Fibroblast of lung (primary cell): ENCODE measurements at regions not wholly inside any gene's neighbourhood (a gene's known extent, or its start where the extent isn't known, plus 50 kb on each side); places are given as distances from the start of the nearest gene placed in this dataset.
A peak's percentile ranks its signal among the peaks of the same experiment; 100 is the strongest.

ENCODE experiments used
- DNase-seq, 2 donors: peaks; one replicate each; pipeline versions ENCODE4 v3.0.0 to v3.0.0-alpha.2; 2010; ENCODE audit warnings: low read depth in 2 of 2
- H2AFZ ChIP-seq: 2 replicates; pipeline ENCODE4 v1.5.1; 2012; ENCODE audit warnings: low read length, control low read depth, inconsistent platforms
- H3K27ac ChIP-seq: 2 replicates; pipeline ENCODE4 v1.5.1; 2011; ENCODE audit warnings: low read length, control low read depth; ENCODE audit not compliant: insufficient read depth
- H3K27me3 ChIP-seq: 2 replicates; pipeline ENCODE4 v1.5.1; 2011; ENCODE audit warnings: mild to moderate bottlenecking, low read length; ENCODE audit not compliant: control insufficient read depth, insufficient read depth
- H3K36me3 ChIP-seq: 2 replicates; pipeline ENCODE4 v1.5.1; 2011; ENCODE audit warnings: low read length; ENCODE audit not compliant: control insufficient read depth, insufficient read depth
- H3K4me1 ChIP-seq: 2 replicates; pipeline ENCODE4 v1.5.1; 2011; ENCODE audit warnings: low read length; ENCODE audit not compliant: control insufficient read depth, insufficient read depth; ENCODE audit errors: extremely low read depth
- H3K4me2 ChIP-seq: 2 replicates; pipeline ENCODE4 v1.5.1; 2011; ENCODE audit warnings: low read length, control low read depth; ENCODE audit not compliant: insufficient read depth; ENCODE audit errors: extremely low read depth
- H3K4me3 ChIP-seq, 4 experiments: fragments of 200-600 bp in 1 of 4; sonication (generic) in 1 of 4; replicated peaks in 1 of 4; 2 replicates each; pipeline ENCODE4 v1.5.1; 2011 to 2016; ENCODE audit warnings: low read length in 4 of 4, low read depth in 3 of 4, mild to moderate bottlenecking in 3 of 4, control low read depth in 2 of 4, inconsistent platforms in 1 of 4, mixed read lengths in 1 of 4; ENCODE audit not compliant: insufficient read depth in 1 of 4; ENCODE audit errors: control extremely low read depth in 1 of 4
- H3K79me2 ChIP-seq: 2 replicates; pipeline ENCODE4 v1.5.1; 2012; ENCODE audit warnings: mild to moderate bottlenecking, low read length, inconsistent platforms; ENCODE audit not compliant: control insufficient read depth, insufficient read depth
- H3K9ac ChIP-seq: 2 replicates; pipeline ENCODE4 v1.5.1; 2011; ENCODE audit warnings: mild to moderate bottlenecking, low read length, control low read depth; ENCODE audit not compliant: insufficient read depth
- H3K9me3 ChIP-seq: 2 replicates; pipeline ENCODE4 v1.5.1; 2012; ENCODE audit warnings: low read depth, low read length; ENCODE audit not compliant: control insufficient read depth, insufficient read depth
- H4K20me1 ChIP-seq: 2 replicates; pipeline ENCODE4 v1.5.1; 2011; ENCODE audit warnings: low read length; ENCODE audit not compliant: control insufficient read depth, insufficient read depth; ENCODE audit errors: extremely low read depth
- EZH2 ChIP-seq: IDR thresholded peaks from 2 replicates; pipeline ENCODE4 v1.5.1; 2012; ENCODE audit warnings: low read length, control low read depth, mild to moderate bottlenecking; ENCODE audit errors: missing control alignments
- TF ChIP-seq, protein P1 (sequence below), 2 donors: IDR thresholded peaks in 1 of 2; conservative IDR thresholded peaks in 1 of 2; 1 replicate in 1 of 2; 2 replicates in 1 of 2; pipeline ENCODE4 v1.5.1; 2011 to 2012; ENCODE audit warnings: low read length in 2 of 2, control low read depth in 1 of 2, inconsistent platforms in 1 of 2, low read depth in 1 of 2, mild to moderate bottlenecking in 1 of 2

DNA sequence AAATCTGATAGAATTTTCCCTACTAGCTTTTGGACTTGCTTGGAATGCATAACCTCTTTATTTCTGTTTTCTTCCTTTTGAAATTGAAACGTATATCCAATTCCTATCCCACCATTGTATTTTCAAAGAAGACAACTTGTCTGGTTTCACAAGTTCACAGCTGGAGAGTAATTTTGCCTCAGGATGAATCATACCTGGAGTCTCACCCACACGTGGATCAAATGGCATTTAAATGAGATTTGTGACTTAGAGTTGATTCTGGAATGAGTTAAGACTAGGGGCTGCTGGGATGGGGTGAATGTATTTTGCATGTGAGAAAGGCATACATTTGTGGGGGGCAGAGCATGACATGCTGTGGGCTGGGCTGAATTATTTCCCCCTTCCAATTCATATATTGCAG lies 516.5 kb upstream of the MGAT4C start:
- TF ChIP-seq, protein P1, sequence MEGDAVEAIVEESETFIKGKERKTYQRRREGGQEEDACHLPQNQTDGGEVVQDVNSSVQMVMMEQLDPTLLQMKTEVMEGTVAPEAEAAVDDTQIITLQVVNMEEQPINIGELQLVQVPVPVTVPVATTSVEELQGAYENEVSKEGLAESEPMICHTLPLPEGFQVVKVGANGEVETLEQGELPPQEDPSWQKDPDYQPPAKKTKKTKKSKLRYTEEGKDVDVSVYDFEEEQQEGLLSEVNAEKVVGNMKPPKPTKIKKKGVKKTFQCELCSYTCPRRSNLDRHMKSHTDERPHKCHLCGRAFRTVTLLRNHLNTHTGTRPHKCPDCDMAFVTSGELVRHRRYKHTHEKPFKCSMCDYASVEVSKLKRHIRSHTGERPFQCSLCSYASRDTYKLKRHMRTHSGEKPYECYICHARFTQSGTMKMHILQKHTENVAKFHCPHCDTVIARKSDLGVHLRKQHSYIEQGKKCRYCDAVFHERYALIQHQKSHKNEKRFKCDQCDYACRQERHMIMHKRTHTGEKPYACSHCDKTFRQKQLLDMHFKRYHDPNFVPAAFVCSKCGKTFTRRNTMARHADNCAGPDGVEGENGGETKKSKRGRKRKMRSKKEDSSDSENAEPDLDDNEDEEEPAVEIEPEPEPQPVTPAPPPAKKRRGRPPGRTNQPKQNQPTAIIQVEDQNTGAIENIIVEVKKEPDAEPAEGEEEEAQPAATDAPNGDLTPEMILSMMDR (conservative IDR thresholded peaks at IDR 0.05 in 1 of 2, IDR thresholded peaks at IDR 0.05 in 1 of 2; ENCODE audit: low read depth in 1 of 2, low read length in 2 of 2), result no peak
- no peak for TF ChIP-seq EZH2
- no peaks in the 10 kb centered on the region for H3K36me3 ChIP-seq
- no peaks in the 10 kb centered on the region for H3K27me3 ChIP-seq
- H3K9me3 ChIP-seq, result no peaks in the 10 kb centered on the region
- peak in 1 of 2 donors; percentile 61 for DNase-seq
- no peaks in the 10 kb centered on the region for H3K4me1 ChIP-seq
- no peak overlapping the region for H3K4me2 ChIP-seq
- H4K20me1 ChIP-seq, result no peaks in the 10 kb centered on the region
- H3K9ac ChIP-seq, result no peak overlapping the region
- no peak overlapping the region for H2AFZ ChIP-seq
- H3K4me3 ChIP-seq, result no peak overlapping the region
- H3K79me2 ChIP-seq, result no peaks in the 10 kb centered on the region
- H3K27ac ChIP-seq, result no peak overlapping the region

DNA sequence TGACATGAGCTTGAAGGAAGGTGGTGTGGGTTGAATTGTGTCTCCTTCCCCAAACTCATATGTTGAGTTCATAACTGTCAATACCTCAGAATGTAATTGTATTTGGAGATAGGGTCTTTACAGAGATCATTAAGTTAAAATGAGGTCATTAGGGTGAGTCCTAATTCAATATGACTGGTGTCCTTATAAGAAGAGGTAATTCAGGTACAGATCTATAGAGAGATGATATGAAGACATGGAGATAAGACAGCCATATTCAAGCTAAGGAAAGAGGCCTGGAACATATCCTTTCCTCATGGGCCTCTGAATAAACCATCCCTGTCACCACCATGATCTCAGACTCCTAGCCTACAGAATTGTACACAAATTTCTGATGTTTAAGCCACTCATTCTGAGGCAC lies 514.7 kb upstream of the MGAT4C start:
- H3K9me3 ChIP-seq, result no peaks in the 10 kb centered on the region

DNA sequence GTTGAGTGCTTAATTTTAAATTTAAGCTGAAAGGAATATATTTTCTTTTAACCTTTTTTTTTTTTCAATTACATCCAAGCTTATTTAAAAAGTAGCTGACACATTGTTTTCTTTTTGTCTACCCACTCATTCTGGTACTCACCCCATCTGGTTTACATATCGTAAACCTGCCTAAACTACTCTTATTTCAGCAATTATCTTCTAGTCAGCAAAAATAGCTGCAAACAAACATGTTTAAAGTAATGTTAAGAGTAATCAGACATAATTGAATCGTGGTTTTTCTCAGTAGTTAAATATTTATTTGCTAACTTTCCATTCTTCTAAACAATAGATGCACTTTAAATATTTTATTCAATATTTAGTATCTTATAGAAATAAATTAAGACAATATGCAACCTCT lies 492.7 kb upstream of the MGAT4C start:
- Histone ChIP-seq H3K9ac (no peak overlapping the region), H3K4me2 (no peak overlapping the region), H3K4me3 (no peak overlapping the region), H3K79me2 (no peaks in the 10 kb centered on the region), H4K20me1 (no peaks in the 10 kb centered on the region), H2AFZ (no peak overlapping the region), H3K27ac (no peak overlapping the region), H3K4me1 (no peaks in the 10 kb centered on the region), H3K36me3 (no peaks in the 10 kb centered on the region), H3K27me3 (no peaks in the 10 kb centered on the region), H3K9me3 (no peaks in the 10 kb centered on the region)
- no peak for DNase-seq
- TF ChIP-seq, protein P1 (conservative IDR thresholded peaks at IDR 0.05 in 1 of 2, IDR thresholded peaks at IDR 0.05 in 1 of 2; ENCODE audit: low read depth in 1 of 2, low read length in 2 of 2), result no peak
- TF ChIP-seq EZH2, result no peak

More for the DNA sequence above, 514.7 kb upstream of the MGAT4C start:
- H3K4me1 ChIP-seq, result no peaks in the 10 kb centered on the region
- no peak overlapping the region for H3K9ac ChIP-seq
- no peak for TF ChIP-seq EZH2
- TF ChIP-seq, protein P1 (conservative IDR thresholded peaks at IDR 0.05 in 1 of 2, IDR thresholded peaks at IDR 0.05 in 1 of 2; ENCODE audit: low read depth in 1 of 2, low read length in 2 of 2), result no peak
- no peaks in the 10 kb centered on the region for H3K27me3 ChIP-seq
- DNase-seq, result no peak
- no peak overlapping the region for H3K4me3 ChIP-seq
- H3K79me2 ChIP-seq, result no peaks in the 10 kb centered on the region
- no peaks in the 10 kb centered on the region for H3K36me3 ChIP-seq
- no peaks in the 10 kb centered on the region for H4K20me1 ChIP-seq
- no peak overlapping the region for H3K27ac ChIP-seq
- H2AFZ ChIP-seq, result no peak overlapping the region
- no peak overlapping the region for H3K4me2 ChIP-seq
